Body of pancreas (tissue), 4 donors: ENCODE measurements at regions not wholly inside any gene's neighbourhood (a gene's known extent, or its start where the extent isn't known, plus 50 kb on each side); places are given as distances from the start of the nearest gene placed in this dataset.

Source experiments
- ATAC-seq: fragments of 150-250 bp; one replicate; pipeline ENCODE4 v1.9.1; 2016
- DNase-seq, 4 donors: peaks; one replicate each; pipeline ENCODE4 v3.0.0-alpha.2; 2019
- H3K27ac ChIP-seq, 4 donors: fragments of 200-600 bp; sonication (generic); 1 replicate in 3 of 4; 2 replicates in 1 of 4; pipeline versions ENCODE4 v1.5.1 to v1.6.1; 2016 to 2019; ENCODE audit warnings: mild to moderate bottlenecking in 1 of 4, mixed read lengths in 1 of 4, moderate library complexity in 1 of 4
- H3K27me3 ChIP-seq, 2 donors: fragments of 200-600 bp; sonication (generic); one replicate each; pipeline ENCODE4 v1.6.0; 2016; ENCODE audit warnings: mild to moderate bottlenecking in 1 of 2
- H3K36me3 ChIP-seq, 2 donors: fragments of 200-600 bp; sonication (generic); replicated peaks in 1 of 2; 2 replicates each; pipeline ENCODE4 v1.5.1; 2016; ENCODE audit warnings: low read depth in 2 of 2; ENCODE audit not compliant: insufficient read depth in 1 of 2
- H3K4me1 ChIP-seq: fragments of 200-600 bp; sonication (generic); one replicate; pipeline ENCODE4 v1.6.0; 2016
- H3K4me3 ChIP-seq, 2 donors: fragments of 200-600 bp; sonication (generic); 1 replicate in 1 of 2; 2 replicates in 1 of 2; pipeline ENCODE4 v1.5.1; 2016 to 2019
- H3K9me3 ChIP-seq, 3 donors: fragments of 200-600 bp; sonication (generic); 1 replicate in 2 of 3; 2 replicates in 1 of 3; pipeline ENCODE4 v1.5.1; 2016
- CTCF ChIP-seq, 7 experiments: fragments of 450-650 bp in 4 of 7; fragments of 200-600 bp in 3 of 7; sonication (generic) in 3 of 7; IDR thresholded peaks; one replicate each; pipeline ENCODE4 v1.5.1; 2016 to 2019; ENCODE audit warnings: antibody characterized with exemption in 7 of 7
- POLR2A ChIP-seq, 3 donors: fragments of 450-650 bp; IDR thresholded peaks; one replicate each; pipeline ENCODE4 v1.6.1; 2016; ENCODE audit warnings: antibody characterized with exemption in 3 of 3, mild to moderate bottlenecking in 2 of 3
- WGBS, 2 donors: methylation state at CpG; one replicate each; pipeline ENCODE4 v1.1.5; 2017; 5-methylcytosine and 5-hydroxymethylcytosine counted together
- intact Hi-C: fragments of 100-400 bp; cut with DNase I; formaldehyde crosslinking; loops from one replicate; pipeline ENCODE4 v1.15.1; 2023

DNA sequence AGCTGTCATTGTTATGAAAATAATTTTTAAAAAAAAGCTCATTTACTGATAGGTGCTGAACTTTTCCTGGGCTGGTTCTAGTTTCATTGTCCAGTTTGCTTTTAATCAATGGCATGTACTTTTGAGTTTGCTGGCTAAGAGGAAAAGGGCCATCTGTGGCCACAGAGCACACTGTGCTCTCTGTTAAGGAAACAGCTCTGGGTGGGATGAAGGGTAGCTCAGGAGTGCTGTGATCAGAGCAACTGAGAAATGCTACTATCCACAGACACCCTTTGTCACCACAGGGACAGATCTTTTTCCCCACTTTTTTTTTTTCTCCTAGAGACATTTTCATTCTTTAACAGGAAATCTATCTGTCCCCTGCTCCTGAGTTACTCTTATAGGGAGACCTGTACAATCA is 387.1 kb upstream of the PRICKLE1 start:
- DNase-seq (no peak), ATAC-seq (no peak)
- Histone ChIP-seq H3K4me3 (no peak overlapping the region), H3K27ac (no peak overlapping the region), H3K9me3 (no peaks in the 10 kb centered on the region), H3K36me3 (no peaks in the 10 kb centered on the region), H3K4me1 (no peaks in the 10 kb centered on the region), H3K27me3 (no peaks in the 10 kb centered on the region)
- intact Hi-C loops = no loop called here
- TF ChIP-seq CTCF (IDR thresholded peaks at IDR 0.05) (no peak), POLR2A (IDR thresholded peaks at IDR 0.05) (no peak)

DNA sequence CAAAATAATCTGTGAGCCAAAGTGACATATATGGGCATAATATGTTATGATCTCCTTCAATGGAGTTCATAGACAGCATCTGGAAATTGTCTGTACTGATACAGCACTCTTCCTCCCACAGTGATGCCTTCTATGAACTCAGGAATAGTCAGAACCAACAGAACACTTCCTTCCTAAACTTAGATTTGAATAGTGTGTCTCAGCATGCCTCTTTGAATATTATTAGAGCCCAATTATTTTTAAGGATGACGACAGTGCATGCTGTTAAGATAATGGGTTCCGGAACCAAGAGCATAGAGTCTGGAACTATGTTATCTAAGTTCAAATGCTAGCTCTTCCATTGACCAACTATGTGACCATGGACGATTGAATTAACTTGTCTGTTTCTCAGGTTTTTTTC is 386.6 kb upstream of the PRICKLE1 start:
- WGBS, 2 donors = 73 to 76% methylated on average over 3 of the region's 3 CpGs
- intact Hi-C loops = no loop called here
- Histone ChIP-seq H3K36me3 (no peaks in the 10 kb centered on the region), H3K4me1 (no peaks in the 10 kb centered on the region), H3K4me3 (no peak overlapping the region), H3K9me3 (no peaks in the 10 kb centered on the region), H3K27ac (no peak overlapping the region), H3K27me3 (no peaks in the 10 kb centered on the region)
- DNase-seq (no peak), ATAC-seq (no peak)
- TF ChIP-seq POLR2A (IDR thresholded peaks at IDR 0.05) = no peak
- TF ChIP-seq CTCF (IDR thresholded peaks at IDR 0.05) = no peak

- DNase-seq = no peak
- intact Hi-C loops = no loop called here
- no peaks in the 10 kb centered on the region for H3K4me1 ChIP-seq
- no peak for TF ChIP-seq POLR2A (IDR thresholded peaks at IDR 0.05)
- TF ChIP-seq CTCF (IDR thresholded peaks at IDR 0.05) = no peak
- no peaks in the 10 kb centered on the region for H3K9me3 ChIP-seq
- no peaks in the 10 kb centered on the region for H3K27me3 ChIP-seq
- no peak overlapping the region for H3K4me3 ChIP-seq
- no peak overlapping the region for H3K27ac ChIP-seq
- H3K36me3 ChIP-seq = no peaks in the 10 kb centered on the region
- ATAC-seq = no peak
- WGBS, 2 donors = 73 to 81% methylated on average over 5 of the region's 5 CpGs
Measured at GRCh38 chr12:42969355-42969754, 379.8 kb upstream of the PRICKLE1 start.

DNA sequence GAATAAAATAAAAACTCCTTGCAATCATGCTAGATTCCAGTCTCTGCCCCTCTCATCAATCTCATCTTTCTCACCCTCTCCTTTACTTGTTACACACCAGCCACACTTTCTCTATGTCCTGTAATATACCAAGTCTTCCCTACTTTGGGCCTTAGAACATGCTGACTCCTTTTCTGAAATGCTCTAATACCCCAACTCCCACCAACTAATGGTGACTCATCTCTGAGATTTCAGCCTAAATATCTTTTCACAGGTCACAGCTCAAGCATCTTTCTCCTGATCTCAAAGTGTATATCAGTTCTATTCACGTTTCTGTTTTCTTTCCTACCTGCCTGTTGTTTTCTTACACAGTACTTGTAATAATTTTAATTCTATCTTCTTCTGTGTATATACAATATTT is 378.9 kb upstream of the PRICKLE1 start:
- intact Hi-C loops = no loop called here
- TF ChIP-seq CTCF (IDR thresholded peaks at IDR 0.05) = no peak
- H3K27me3 ChIP-seq = no peaks in the 10 kb centered on the region
- H3K9me3 ChIP-seq = no peaks in the 10 kb centered on the region
- H3K27ac ChIP-seq = no peak overlapping the region
- DNase-seq (no peak), ATAC-seq (no peak)
- H3K4me3 ChIP-seq = no peak overlapping the region
- no peaks in the 10 kb centered on the region for H3K36me3 ChIP-seq
- H3K4me1 ChIP-seq = no peaks in the 10 kb centered on the region
- WGBS, 2 donors = 67 to 72% methylated on average over 1 of the region's 1 CpG

DNA sequence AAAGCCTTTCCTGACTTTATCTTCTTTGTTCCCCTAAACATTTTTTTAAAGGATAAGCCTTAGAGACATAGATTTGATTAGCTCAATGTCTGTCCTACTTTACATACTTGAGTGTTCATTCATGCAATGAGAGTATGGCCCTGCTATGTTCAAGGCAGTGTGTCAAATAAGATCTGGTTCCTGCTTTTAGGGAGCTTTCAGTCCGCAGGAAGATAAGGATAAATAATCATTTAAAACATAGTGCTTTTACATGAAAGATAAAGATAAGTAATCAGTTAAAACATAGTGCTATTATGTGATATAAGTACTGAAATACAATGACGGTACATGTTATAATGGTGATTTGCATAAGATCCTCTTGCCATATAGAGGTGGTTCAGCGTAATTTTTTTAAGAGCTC is 378.3 kb upstream of the PRICKLE1 start:
- H3K27ac ChIP-seq = no peak overlapping the region
- intact Hi-C loops = no loop called here
- H3K36me3 ChIP-seq = no peaks in the 10 kb centered on the region
- ATAC-seq (no peak), DNase-seq (no peak)
- H3K9me3 ChIP-seq = no peaks in the 10 kb centered on the region
- no peaks in the 10 kb centered on the region for H3K27me3 ChIP-seq
- H3K4me3 ChIP-seq = no peak overlapping the region
- 79 to 80% methylated on average over 3 of the region's 3 CpGs for WGBS, 2 donors
- H3K4me1 ChIP-seq = no peaks in the 10 kb centered on the region
- no peak for TF ChIP-seq CTCF (IDR thresholded peaks at IDR 0.05)
- no peak for TF ChIP-seq POLR2A (IDR thresholded peaks at IDR 0.05)
